ENCODE measurements at regions not wholly inside any gene's neighbourhood (a gene's known extent, or its start where the extent isn't known, plus 50 kb on each side); places are given as distances from the start of the nearest gene placed in this dataset.

DNA sequence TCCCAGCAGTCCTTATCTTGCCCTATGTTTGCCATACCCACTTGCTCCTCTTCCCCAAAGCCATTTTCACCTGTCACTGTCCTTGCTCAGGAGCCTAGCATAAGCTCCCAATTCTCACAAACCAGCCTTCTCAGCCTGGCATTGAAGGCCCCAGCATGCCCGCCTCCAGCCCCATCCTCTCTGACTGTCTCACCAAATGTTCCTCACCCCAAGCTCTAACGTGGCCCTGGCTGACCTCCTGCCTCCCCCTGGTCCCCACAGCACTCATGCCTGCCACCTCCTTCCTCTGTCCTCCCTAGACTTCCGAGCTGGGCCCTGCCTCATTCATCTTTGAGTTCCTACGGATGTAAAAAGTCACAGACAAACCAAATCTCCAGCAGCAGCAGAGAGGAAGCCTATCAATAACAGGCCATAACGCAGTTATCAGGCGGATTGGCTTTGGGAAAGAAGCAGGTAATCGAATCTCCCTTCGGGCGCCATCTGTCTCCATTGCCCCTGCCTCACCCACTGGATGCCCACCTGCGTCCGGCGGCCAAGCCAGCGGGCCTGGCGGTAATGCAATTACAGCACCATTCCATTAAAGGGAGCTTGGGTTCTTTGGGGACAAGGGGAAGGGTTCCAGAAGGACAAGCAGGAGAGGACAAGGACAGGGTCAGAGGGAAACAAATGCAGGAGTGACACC is 104.4 kb downstream of the MRPL14 start:
- Histone ChIP-seq H3K9me3 (ENCODE audit: control insufficient read depth in 1 of 2, insufficient read depth in 1 of 2, low read depth in 1 of 2, low read length in 2 of 2) (no peaks in the 10 kb centered on the region), H3K4me2 (ENCODE audit: low read length) (0 out of 2 replicates have a peak overlapping the region, but pooled peaks have one; percentile 4), H3K9me2 (ENCODE audit: insufficient read depth) (no peaks in the 10 kb centered on the region), H3K27ac (ENCODE audit: low read depth, low read length) (no peak overlapping the region), H3K27me3 (ENCODE audit: insufficient read depth, low read length) (no peaks in the 10 kb centered on the region), H3K36me3 (ENCODE audit: control insufficient read depth in 1 of 2, insufficient read depth in 2 of 2, low read length in 2 of 2) (no peaks in the 10 kb centered on the region), H3K9ac (ENCODE audit: low read length) (no peak overlapping the region), H3K4me1 (ENCODE audit: control insufficient read depth in 1 of 2, insufficient read depth in 2 of 2, low read length in 2 of 2) (peaks cover 3 to 12% of the 10 kb centered on the region in 2 experiments; a peak in 2 of 4 replicates), H4K20me1 (ENCODE audit: insufficient read depth) (no peaks in the 10 kb centered on the region), H3K4me3 (replicated peaks in 1 of 2; ENCODE audit: low read depth in 1 of 2, low read length in 2 of 2) (no peak overlapping the region), H2AFZ (ENCODE audit: low read depth, low read length, poor library complexity, severe bottlenecking) (no peak overlapping the region), H3K79me2 (ENCODE audit: insufficient read depth, low read length) (no peaks in the 10 kb centered on the region)
- intact Hi-C loops (cut with micrococcal nuclease), result no loop called here
- TF ChIP-seq ZFX (IDR thresholded peaks at IDR 0.05) (no peak), EGR1 (IDR thresholded peaks at IDR 0.05; ENCODE audit: low read depth) (no peak), FOSL1 (IDR thresholded peaks at IDR 0.05; ENCODE audit: low read depth) (no peak), ZNF274 (IDR thresholded peaks at IDR 0.05; ENCODE audit: low read depth, low read length) (no peak), ATF3 (IDR thresholded peaks at IDR 0.05) (no peak), SP1 (IDR thresholded peaks at IDR 0.05; ENCODE audit: low read depth) (no peak)
- RAD21 ChIA-PET (ENCODE audit: low non-redundant PET in 1 of 2, low total read pairs in 2 of 2, uncharacterized antibody in 2 of 2, unreplicated experiment in 2 of 2), result no interaction called here
- no TSS peak for BruUV-seq (replicated peaks)
- POLR2A ChIA-PET, result no interaction called here
- no peak for ATAC-seq
- CTCF ChIA-PET, result no interaction called here
- DNase-seq (ENCODE audit: low read depth, low spot score), result no peak

- no peak overlapping the region; the same call in 1 of the 2 replicates for H3K27ac ChIP-seq (ENCODE audit: low read depth, low read length)
- TF ChIP-seq, protein P1, sequence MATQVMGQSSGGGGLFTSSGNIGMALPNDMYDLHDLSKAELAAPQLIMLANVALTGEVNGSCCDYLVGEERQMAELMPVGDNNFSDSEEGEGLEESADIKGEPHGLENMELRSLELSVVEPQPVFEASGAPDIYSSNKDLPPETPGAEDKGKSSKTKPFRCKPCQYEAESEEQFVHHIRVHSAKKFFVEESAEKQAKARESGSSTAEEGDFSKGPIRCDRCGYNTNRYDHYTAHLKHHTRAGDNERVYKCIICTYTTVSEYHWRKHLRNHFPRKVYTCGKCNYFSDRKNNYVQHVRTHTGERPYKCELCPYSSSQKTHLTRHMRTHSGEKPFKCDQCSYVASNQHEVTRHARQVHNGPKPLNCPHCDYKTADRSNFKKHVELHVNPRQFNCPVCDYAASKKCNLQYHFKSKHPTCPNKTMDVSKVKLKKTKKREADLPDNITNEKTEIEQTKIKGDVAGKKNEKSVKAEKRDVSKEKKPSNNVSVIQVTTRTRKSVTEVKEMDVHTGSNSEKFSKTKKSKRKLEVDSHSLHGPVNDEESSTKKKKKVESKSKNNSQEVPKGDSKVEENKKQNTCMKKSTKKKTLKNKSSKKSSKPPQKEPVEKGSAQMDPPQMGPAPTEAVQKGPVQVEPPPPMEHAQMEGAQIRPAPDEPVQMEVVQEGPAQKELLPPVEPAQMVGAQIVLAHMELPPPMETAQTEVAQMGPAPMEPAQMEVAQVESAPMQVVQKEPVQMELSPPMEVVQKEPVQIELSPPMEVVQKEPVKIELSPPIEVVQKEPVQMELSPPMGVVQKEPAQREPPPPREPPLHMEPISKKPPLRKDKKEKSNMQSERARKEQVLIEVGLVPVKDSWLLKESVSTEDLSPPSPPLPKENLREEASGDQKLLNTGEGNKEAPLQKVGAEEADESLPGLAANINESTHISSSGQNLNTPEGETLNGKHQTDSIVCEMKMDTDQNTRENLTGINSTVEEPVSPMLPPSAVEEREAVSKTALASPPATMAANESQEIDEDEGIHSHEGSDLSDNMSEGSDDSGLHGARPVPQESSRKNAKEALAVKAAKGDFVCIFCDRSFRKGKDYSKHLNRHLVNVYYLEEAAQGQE (IDR thresholded peaks at IDR 0.05; ENCODE audit: low read depth), result no peak
- TF ChIP-seq SRF (IDR thresholded peaks at IDR 0.05; ENCODE audit: low read depth), result no peak
- no peak for TF ChIP-seq ZFX (IDR thresholded peaks at IDR 0.05)
- TF ChIP-seq, protein P2, sequence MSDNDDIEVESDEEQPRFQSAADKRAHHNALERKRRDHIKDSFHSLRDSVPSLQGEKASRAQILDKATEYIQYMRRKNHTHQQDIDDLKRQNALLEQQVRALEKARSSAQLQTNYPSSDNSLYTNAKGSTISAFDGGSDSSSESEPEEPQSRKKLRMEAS (IDR thresholded peaks at IDR 0.05), result no peak
- TF ChIP-seq, protein P3, sequence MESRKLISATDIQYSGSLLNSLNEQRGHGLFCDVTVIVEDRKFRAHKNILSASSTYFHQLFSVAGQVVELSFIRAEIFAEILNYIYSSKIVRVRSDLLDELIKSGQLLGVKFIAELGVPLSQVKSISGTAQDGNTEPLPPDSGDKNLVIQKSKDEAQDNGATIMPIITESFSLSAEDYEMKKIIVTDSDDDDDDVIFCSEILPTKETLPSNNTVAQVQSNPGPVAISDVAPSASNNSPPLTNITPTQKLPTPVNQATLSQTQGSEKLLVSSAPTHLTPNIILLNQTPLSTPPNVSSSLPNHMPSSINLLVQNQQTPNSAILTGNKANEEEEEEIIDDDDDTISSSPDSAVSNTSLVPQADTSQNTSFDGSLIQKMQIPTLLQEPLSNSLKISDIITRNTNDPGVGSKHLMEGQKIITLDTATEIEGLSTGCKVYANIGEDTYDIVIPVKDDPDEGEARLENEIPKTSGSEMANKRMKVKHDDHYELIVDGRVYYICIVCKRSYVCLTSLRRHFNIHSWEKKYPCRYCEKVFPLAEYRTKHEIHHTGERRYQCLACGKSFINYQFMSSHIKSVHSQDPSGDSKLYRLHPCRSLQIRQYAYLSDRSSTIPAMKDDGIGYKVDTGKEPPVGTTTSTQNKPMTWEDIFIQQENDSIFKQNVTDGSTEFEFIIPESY (IDR thresholded peaks at IDR 0.05; ENCODE audit: extremely low read depth, insufficient replicate concordance, low read length), result no peak
- no peak for TF ChIP-seq TCF7L2 (IDR thresholded peaks at IDR 0.05; ENCODE audit: borderline replicate concordance, extremely low read depth, insufficient read depth, insufficient read length)
- no peak for TF ChIP-seq YY1 (IDR thresholded peaks at IDR 0.05; ENCODE audit: extremely low read depth, insufficient replicate concordance, low read depth, low read length)
- no peak for TF ChIP-seq JUND (IDR thresholded peaks at IDR 0.05)
- ChIA-PET CTCF (no interaction called here), RAD21 (ENCODE audit: low non-redundant PET in 1 of 2, low total read pairs in 2 of 2, uncharacterized antibody in 2 of 2, unreplicated experiment in 2 of 2) (no interaction called here), POLR2A (no interaction called here)
- no peaks in the 10 kb centered on the region for H3K36me3 ChIP-seq (ENCODE audit: control insufficient read depth in 1 of 2, insufficient read depth in 2 of 2, low read length in 2 of 2)
- H3K9me2 ChIP-seq (ENCODE audit: insufficient read depth), result no peaks in the 10 kb centered on the region
- H3K9ac ChIP-seq (ENCODE audit: low read length), result no peak overlapping the region
- H3K79me2 ChIP-seq (ENCODE audit: insufficient read depth, low read length), result no peaks in the 10 kb centered on the region
- no TSS peak for BruUV-seq (replicated peaks)
- DNase-seq (ENCODE audit: low read depth, low spot score), result no peak
- intact Hi-C loops (cut with micrococcal nuclease), result no loop called here
- 0 out of 2 replicates have a peak overlapping the region, but pooled peaks have one; percentile 4 for H3K4me2 ChIP-seq (ENCODE audit: low read length)
- H3K4me3 ChIP-seq (replicated peaks in 1 of 2; ENCODE audit: low read depth in 1 of 2, low read length in 2 of 2), result no peak overlapping the region
- ATAC-seq, result 0 out of 2 replicates have a peak, but pooled peaks have one; percentile 17
- H2AFZ ChIP-seq (ENCODE audit: low read depth, low read length, poor library complexity, severe bottlenecking), result no peak overlapping the region
- no peaks in the 10 kb centered on the region for H3K27me3 ChIP-seq (ENCODE audit: insufficient read depth, low read length)
- H4K20me1 ChIP-seq (ENCODE audit: insufficient read depth), result no peaks in the 10 kb centered on the region
- peaks cover 3 to 12% of the 10 kb centered on the region in 2 experiments; a peak in 2 of 4 replicates for H3K4me1 ChIP-seq (ENCODE audit: control insufficient read depth in 1 of 2, insufficient read depth in 2 of 2, low read length in 2 of 2)
- no peaks in the 10 kb centered on the region for H3K9me3 ChIP-seq (ENCODE audit: control insufficient read depth in 1 of 2, insufficient read depth in 1 of 2, low read depth in 1 of 2, low read length in 2 of 2)
Observed at GRCh38 chr6:44022296-44022661, 105.0 kb downstream of the MRPL14 start.

Data from HCT116 (cell line).